ENCODE measurements at regions not wholly inside any gene's neighbourhood (a gene's known extent, or its start where the extent isn't known, plus 50 kb on each side); places are given as distances from the start of the nearest gene placed in this dataset.

DNA sequence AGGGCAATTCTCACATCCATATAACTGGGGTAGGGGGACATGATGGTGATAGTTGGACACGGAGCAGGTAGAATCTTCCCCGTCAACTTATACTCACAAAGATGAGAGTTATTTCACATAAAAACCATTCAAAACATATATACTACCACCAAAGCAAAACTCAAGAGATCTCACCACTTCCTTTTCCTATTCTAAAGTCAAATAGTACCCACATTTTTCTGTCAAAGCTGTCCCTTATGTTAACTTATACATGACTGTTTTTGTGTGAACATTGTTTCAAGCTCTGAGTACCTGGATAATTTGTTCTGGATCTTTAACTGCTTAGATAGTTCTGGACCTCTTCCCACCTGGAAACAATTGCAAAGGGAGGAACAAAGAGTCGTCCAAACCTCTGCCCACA, 95.5 kb upstream of the MAN2A1 start:
- Histone ChIP-seq H3K27me3 (no peaks in the 10 kb centered on the region), H3K27ac (no peak overlapping the region), H3K36me3 (no peaks in the 10 kb centered on the region), H3K4me1 (no peaks in the 10 kb centered on the region), H3K9me3 (no peaks in the 10 kb centered on the region), H3K4me3 (no peak overlapping the region)
- DNase-seq: no peak
- TF ChIP-seq, protein P1, sequence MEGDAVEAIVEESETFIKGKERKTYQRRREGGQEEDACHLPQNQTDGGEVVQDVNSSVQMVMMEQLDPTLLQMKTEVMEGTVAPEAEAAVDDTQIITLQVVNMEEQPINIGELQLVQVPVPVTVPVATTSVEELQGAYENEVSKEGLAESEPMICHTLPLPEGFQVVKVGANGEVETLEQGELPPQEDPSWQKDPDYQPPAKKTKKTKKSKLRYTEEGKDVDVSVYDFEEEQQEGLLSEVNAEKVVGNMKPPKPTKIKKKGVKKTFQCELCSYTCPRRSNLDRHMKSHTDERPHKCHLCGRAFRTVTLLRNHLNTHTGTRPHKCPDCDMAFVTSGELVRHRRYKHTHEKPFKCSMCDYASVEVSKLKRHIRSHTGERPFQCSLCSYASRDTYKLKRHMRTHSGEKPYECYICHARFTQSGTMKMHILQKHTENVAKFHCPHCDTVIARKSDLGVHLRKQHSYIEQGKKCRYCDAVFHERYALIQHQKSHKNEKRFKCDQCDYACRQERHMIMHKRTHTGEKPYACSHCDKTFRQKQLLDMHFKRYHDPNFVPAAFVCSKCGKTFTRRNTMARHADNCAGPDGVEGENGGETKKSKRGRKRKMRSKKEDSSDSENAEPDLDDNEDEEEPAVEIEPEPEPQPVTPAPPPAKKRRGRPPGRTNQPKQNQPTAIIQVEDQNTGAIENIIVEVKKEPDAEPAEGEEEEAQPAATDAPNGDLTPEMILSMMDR (IDR thresholded peaks at IDR 0.05): no peak
- intact Hi-C loops (cut with DNase I): no loop called here
- no peak for ATAC-seq

DNA sequence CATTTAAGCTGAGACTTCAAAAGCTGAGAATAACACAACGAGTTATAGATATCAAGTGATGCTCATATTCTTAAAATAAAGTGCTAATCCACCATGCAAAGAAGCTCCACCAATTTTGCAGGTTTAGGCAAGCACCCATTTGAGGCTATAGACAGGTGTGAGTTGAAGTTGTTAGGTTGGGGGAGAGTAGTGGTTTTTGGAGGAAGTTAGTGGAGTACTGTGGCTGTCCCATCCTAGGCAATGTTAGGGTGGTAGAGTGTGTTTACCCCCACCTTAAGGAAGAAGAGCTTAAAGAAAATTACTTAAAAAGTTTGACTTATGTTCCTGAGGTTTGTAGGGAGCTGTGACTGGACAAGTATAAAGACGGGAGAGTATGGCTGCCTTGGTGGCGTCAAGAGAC, 98.9 kb upstream of the MAN2A1 start:
- no peaks in the 10 kb centered on the region for H3K9me3 ChIP-seq
- ATAC-seq: no peak
- H3K4me1 ChIP-seq: no peaks in the 10 kb centered on the region
- intact Hi-C loops (cut with DNase I): no loop called here
- H3K27me3 ChIP-seq: no peaks in the 10 kb centered on the region
- no peak overlapping the region for H3K27ac ChIP-seq
- DNase-seq: no peak
- H3K4me3 ChIP-seq: no peak overlapping the region
- TF ChIP-seq, protein P1 (IDR thresholded peaks at IDR 0.05): no peak
- no peaks in the 10 kb centered on the region for H3K36me3 ChIP-seq

GRCh38 chr5:109589986-109590385, 99.7 kb upstream of the MAN2A1 start:
- Histone ChIP-seq H3K9me3 (no peaks in the 10 kb centered on the region), H3K27ac (no peak overlapping the region), H3K4me1 (no peaks in the 10 kb centered on the region), H3K36me3 (no peaks in the 10 kb centered on the region), H3K4me3 (no peak overlapping the region), H3K27me3 (no peaks in the 10 kb centered on the region)
- TF ChIP-seq, protein P1 (IDR thresholded peaks at IDR 0.05): no peak
- no peak for DNase-seq
- intact Hi-C loops (cut with DNase I): no loop called here
- ATAC-seq: no peak

DNA sequence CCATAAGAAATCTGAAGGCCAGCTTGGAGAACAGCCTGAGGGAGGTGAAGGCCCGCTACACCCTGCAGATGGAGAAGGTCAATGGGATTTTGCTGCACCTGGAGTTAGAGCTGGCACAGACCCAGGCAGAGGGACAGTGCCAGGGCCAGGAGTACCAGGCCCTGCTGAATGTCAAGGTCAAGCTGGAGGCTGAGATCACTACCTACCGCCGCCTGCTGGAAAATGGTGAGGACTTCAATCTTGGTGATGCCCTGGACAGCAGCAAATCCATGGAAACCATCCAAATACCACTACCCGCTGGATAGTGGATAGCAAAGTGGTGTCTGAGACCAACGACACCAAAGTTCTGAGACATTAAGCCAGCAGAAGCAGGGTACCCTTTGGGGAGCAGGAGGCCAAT, 100.5 kb upstream of the MAN2A1 start:
- TF ChIP-seq, protein P1 (IDR thresholded peaks at IDR 0.05): no peak
- intact Hi-C loops (cut with DNase I): no loop called here

DNA sequence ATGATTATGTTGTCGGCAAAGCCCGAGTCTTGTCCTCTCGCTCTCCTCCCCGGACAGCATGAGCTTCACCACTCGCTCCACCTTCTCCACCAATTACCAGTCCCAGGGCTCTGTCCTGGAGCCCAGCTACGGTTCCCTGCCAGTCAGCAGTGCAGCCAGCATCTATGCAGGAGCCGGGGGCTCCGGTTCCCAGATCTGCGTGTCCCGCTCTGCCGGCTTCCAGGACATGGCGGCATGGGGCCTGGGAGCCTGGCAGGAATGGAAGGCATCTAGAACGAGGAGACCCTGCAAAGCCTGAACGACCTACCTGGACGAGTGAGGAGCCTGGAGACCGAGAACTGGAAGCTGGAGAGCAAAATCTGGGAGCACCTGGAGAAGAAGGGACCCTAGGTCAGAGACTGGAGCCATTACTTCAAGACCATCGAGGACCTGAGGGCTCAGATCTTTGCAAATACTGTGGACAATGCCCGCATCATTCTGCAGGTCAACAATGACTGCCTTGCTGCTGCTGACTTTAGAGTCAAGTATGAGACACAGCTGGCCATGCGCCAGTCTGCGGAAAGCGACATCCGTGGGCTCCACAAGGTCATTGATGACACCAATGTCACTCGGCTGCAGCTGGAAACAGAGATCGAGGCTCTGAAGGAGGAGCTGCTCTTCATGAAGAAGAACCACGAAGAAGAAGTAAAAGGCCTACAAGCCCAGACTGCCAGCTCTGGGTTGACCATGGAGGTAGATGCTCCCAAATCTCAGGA, 101.3 kb upstream of the MAN2A1 start:
- no peaks in the 10 kb centered on the region for H3K36me3 ChIP-seq
- TF ChIP-seq, protein P1 (IDR thresholded peaks at IDR 0.05): no peak
- H3K27me3 ChIP-seq: no peaks in the 10 kb centered on the region
- no peak overlapping the region for H3K27ac ChIP-seq
- H3K4me1 ChIP-seq: no peaks in the 10 kb centered on the region
- DNase-seq (no peak), ATAC-seq (no peak)
- no peak overlapping the region for H3K4me3 ChIP-seq
- intact Hi-C loops (cut with DNase I): no loop called here
- H3K9me3 ChIP-seq: no peaks in the 10 kb centered on the region

More for the DNA sequence above, 100.5 kb upstream of the MAN2A1 start:
- no peak overlapping the region for H3K4me3 ChIP-seq
- H3K4me1 ChIP-seq: no peaks in the 10 kb centered on the region
- no peaks in the 10 kb centered on the region for H3K36me3 ChIP-seq
- H3K9me3 ChIP-seq: no peaks in the 10 kb centered on the region
- ATAC-seq (no peak), DNase-seq (no peak)
- no peaks in the 10 kb centered on the region for H3K27me3 ChIP-seq
- no peak overlapping the region for H3K27ac ChIP-seq
